OCI-LY1 (cell line): ENCODE measurements at regions not wholly inside any gene's neighbourhood (a gene's known extent, or its start where the extent isn't known, plus 50 kb on each side); places are given as distances from the start of the nearest gene placed in this dataset.

Experiments used
- H2AFZ ChIP-seq: fragments of 200-600 bp; sonication (generic), shearing (Covaris generic); 2 replicates; pipeline ENCODE4 v1.6.0; 2014; ENCODE audit warnings: antibody characterized with exemption, mild to moderate bottlenecking, low read length
- H3F3A ChIP-seq: fragments of 200-600 bp; sonication (generic), shearing (Covaris generic); 2 replicates; pipeline ENCODE4 v1.6.0; 2014; ENCODE audit warnings: mild to moderate bottlenecking, antibody characterized with exemption, low read length, moderate library complexity; ENCODE audit not compliant: insufficient read depth
- H3K27ac ChIP-seq: fragments of 200-600 bp; sonication (generic); 2 replicates; pipeline ENCODE4 v1.5.1; 2014; ENCODE audit warnings: low read length, mixed run types, mild to moderate bottlenecking, low read depth; ENCODE audit not compliant: poor library complexity, severe bottlenecking
- H3K27me3 ChIP-seq: fragments of 200-600 bp; sonication (generic); 2 replicates; pipeline ENCODE4 v1.6.0; 2014; ENCODE audit warnings: antibody characterized with exemption, mild to moderate bottlenecking, low read length, moderate library complexity; ENCODE audit not compliant: insufficient read depth
- H3K36me3 ChIP-seq: fragments of 200-600 bp; sonication (generic); 2 replicates; pipeline ENCODE4 v1.6.1; 2014; ENCODE audit warnings: mild to moderate bottlenecking, antibody characterized with exemption, low read length, moderate library complexity, mixed read lengths; ENCODE audit not compliant: insufficient read depth
- H3K4me1 ChIP-seq: fragments of 200-600 bp; sonication (generic); 2 replicates; pipeline ENCODE4 v1.5.1; 2014; ENCODE audit warnings: mild to moderate bottlenecking, low read length, moderate library complexity; ENCODE audit not compliant: insufficient read depth, severe bottlenecking
- H3K4me2 ChIP-seq: fragments of 200-600 bp; sonication (generic), shearing (Covaris generic); 2 replicates; pipeline ENCODE4 v1.6.1; 2014; ENCODE audit warnings: low read length
- H3K4me3 ChIP-seq: fragments of 200-600 bp; sonication (generic); 2 replicates; pipeline ENCODE4 v1.5.1; 2014; ENCODE audit warnings: low read length, low read depth, mild to moderate bottlenecking, mixed read lengths; ENCODE audit not compliant: poor library complexity, severe bottlenecking
- H3K79me2 ChIP-seq: fragments of 200-600 bp; shearing (Covaris generic); 2 replicates; pipeline ENCODE4 v1.6.1; 2016; ENCODE audit warnings: mixed run types, low read length, mixed read lengths; ENCODE audit not compliant: insufficient read depth
- H3K9ac ChIP-seq: fragments of 200-600 bp; sonication (generic), shearing (Covaris generic); 2 replicates; pipeline ENCODE4 v1.6.1; 2014; ENCODE audit warnings: mild to moderate bottlenecking, low read length, mixed read lengths
- H3K9me2 ChIP-seq: fragments of 200-600 bp; sonication (generic), shearing (Covaris generic); 2 replicates; pipeline ENCODE4 v1.6.1; 2014; ENCODE audit warnings: low read depth, mild to moderate bottlenecking, low read length, mixed read lengths
- H3K9me3 ChIP-seq: fragments of 200-600 bp; shearing (Covaris generic); 2 replicates; pipeline ENCODE4 v1.6.1; 2014; ENCODE audit warnings: low read length, mixed read lengths
- H4K20me1 ChIP-seq: fragments of 200-600 bp; sonication (generic), shearing (Covaris generic); 2 replicates; pipeline ENCODE4 v1.6.0; 2016; ENCODE audit warnings: mild to moderate bottlenecking, low read length; ENCODE audit not compliant: insufficient read depth
- EZH2 ChIP-seq: fragments of 200-600 bp; sonication (generic), shearing (Covaris generic); IDR thresholded peaks from 2 replicates; pipeline ENCODE4 v1.8.0; 2017; ENCODE audit warnings: borderline replicate concordance, mixed run types, mild to moderate bottlenecking, antibody characterized with exemption, low read length, moderate library complexity, mixed read lengths
- TF ChIP-seq, protein P1 (sequence below): fragments of 200-600 bp; sonication (generic), shearing (Covaris generic); IDR thresholded peaks from 2 replicates; pipeline ENCODE4 v1.5.1; 2017; ENCODE audit warnings: mild to moderate bottlenecking, antibody characterized with exemption, low read length, moderate library complexity, mixed read lengths

DNA sequence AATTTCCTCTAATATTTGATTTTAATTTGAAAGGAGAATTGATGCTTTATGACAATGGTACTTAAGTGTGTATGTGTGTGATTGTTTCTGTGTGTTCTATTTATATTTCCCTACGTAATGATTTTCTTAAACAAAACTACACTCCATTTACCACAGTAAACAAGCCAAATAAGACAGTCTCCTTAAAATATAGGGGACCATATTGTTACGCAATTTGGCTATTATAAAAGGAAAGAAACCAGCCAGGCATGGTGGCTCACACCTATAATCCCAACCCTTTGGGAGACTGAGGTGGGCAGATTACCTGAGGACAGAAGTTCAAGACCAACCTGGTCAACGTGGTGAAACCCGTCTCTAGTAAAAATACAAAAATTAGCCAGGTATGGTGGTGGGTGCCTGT lies 1134.1 kb downstream of the CDH8 start:
- Histone ChIP-seq H2AFZ (no peak overlapping the region), H3K27ac (no peak overlapping the region), H3K27me3 (no peaks in the 10 kb centered on the region), H3K4me3 (no peak overlapping the region), H4K20me1 (no peaks in the 10 kb centered on the region), H3K4me1 (no peaks in the 10 kb centered on the region), H3F3A (no peaks in the 10 kb centered on the region), H3K9me3 (no peaks in the 10 kb centered on the region), H3K9ac (no peak overlapping the region), H3K4me2 (no peak overlapping the region), H3K79me2 (no peaks in the 10 kb centered on the region), H3K9me2 (no peaks in the 10 kb centered on the region), H3K36me3 (no peaks in the 10 kb centered on the region)
- TF ChIP-seq, protein P1, sequence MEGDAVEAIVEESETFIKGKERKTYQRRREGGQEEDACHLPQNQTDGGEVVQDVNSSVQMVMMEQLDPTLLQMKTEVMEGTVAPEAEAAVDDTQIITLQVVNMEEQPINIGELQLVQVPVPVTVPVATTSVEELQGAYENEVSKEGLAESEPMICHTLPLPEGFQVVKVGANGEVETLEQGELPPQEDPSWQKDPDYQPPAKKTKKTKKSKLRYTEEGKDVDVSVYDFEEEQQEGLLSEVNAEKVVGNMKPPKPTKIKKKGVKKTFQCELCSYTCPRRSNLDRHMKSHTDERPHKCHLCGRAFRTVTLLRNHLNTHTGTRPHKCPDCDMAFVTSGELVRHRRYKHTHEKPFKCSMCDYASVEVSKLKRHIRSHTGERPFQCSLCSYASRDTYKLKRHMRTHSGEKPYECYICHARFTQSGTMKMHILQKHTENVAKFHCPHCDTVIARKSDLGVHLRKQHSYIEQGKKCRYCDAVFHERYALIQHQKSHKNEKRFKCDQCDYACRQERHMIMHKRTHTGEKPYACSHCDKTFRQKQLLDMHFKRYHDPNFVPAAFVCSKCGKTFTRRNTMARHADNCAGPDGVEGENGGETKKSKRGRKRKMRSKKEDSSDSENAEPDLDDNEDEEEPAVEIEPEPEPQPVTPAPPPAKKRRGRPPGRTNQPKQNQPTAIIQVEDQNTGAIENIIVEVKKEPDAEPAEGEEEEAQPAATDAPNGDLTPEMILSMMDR: no peak
- no peak for TF ChIP-seq EZH2

DNA sequence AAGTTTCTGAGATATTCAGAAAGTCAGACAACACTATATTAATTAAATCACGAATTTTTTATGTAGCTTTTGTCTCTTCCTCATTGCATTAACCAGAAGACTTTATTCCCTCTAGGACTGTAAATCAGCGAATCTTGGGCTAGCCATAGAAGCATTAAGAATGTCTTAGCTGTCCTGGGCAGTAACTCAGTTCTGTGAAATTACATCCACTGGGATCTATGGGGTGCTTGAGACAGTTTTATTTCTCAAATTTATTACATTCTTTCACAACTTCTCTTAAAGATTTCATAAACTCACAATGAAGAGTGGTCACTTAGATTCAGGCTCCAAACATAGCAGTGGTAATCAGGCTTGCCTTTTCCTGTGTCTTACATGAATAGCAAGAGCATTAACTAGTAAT lies 1153.4 kb downstream of the CDH8 start:
- H3K4me3 ChIP-seq: no peak overlapping the region
- H3K79me2 ChIP-seq: no peaks in the 10 kb centered on the region
- no peaks in the 10 kb centered on the region for H3K27me3 ChIP-seq

DNA sequence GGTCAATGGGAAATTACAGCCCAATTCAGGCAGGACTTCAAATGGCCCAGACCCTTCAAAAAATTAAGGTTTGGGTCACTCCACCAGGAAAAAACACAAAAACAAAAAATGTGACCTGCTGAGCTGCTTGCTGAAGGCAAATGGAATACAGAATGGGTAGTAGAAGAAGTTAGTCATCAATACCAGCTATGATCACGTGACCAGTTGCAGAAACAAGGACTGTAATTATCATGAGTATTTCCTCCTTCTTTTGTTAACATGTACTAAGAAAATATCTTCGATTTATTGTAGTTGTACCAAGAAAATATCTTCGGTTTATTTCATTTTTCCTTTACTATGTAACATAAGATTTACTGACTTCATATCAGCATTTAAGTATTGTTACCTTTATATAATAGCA lies 1183.6 kb downstream of the CDH8 start:
- Histone ChIP-seq H3K9ac (no peak overlapping the region), H3K9me3 (no peaks in the 10 kb centered on the region)

More for the DNA sequence above, 1153.4 kb downstream of the CDH8 start:
- H3F3A ChIP-seq: no peaks in the 10 kb centered on the region
- no peaks in the 10 kb centered on the region for H3K4me1 ChIP-seq
- no peaks in the 10 kb centered on the region for H3K9me3 ChIP-seq
- H4K20me1 ChIP-seq: no peaks in the 10 kb centered on the region
- H3K27ac ChIP-seq: no peak overlapping the region
- no peak overlapping the region for H2AFZ ChIP-seq
- no peak overlapping the region for H3K9ac ChIP-seq
- H3K4me2 ChIP-seq: no peak overlapping the region
- no peaks in the 10 kb centered on the region for H3K36me3 ChIP-seq
- H3K9me2 ChIP-seq: no peaks in the 10 kb centered on the region
- TF ChIP-seq, protein P1: no peak
- no peak for TF ChIP-seq EZH2

More for the DNA sequence above, 1183.6 kb downstream of the CDH8 start:
- Histone ChIP-seq H3K4me1 (no peaks in the 10 kb centered on the region), H4K20me1 (no peaks in the 10 kb centered on the region), H3K36me3 (no peaks in the 10 kb centered on the region), H3K27me3 (no peaks in the 10 kb centered on the region), H3K4me2 (no peak overlapping the region), H3F3A (no peaks in the 10 kb centered on the region), H3K27ac (no peak overlapping the region), H3K9me2 (no peaks in the 10 kb centered on the region), H2AFZ (no peak overlapping the region), H3K79me2 (no peaks in the 10 kb centered on the region), H3K4me3 (no peak overlapping the region)
- no peak for TF ChIP-seq EZH2
- TF ChIP-seq, protein P1: no peak
